ENCODE measurements at regions not wholly inside any gene's neighbourhood (a gene's known extent, or its start where the extent isn't known, plus 50 kb on each side); places are given as distances from the start of the nearest gene placed in this dataset.

DNA sequence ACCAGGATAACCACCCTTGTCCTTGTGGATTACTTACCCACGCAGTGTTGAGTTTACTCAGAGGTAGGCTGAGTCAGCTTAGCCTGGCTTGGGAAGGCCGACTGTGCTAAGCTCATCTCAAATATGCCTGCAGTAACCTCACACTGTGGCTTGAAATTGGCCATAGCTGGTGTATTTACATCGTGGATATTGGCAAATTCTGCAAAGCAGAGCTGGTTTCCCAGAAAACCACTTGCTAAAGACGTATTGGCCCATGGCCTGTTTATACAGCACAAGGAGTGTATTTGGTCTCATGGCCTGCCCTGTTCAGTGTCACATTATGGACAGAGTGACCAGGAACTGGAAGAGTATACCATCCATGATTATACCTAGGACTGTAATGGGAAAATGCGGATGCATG lies 170.5 kb upstream of the UBE3A start:
- TF ChIP-seq CTCF (IDR thresholded peaks at IDR 0.05) (no peak), POLR2A (IDR thresholded peaks at IDR 0.05) (no peak)

Measured in thyroid gland (tissue), 4 donors.